ENCODE measurements at regions not wholly inside any gene's neighbourhood (a gene's known extent, or its start where the extent isn't known, plus 50 kb on each side); places are given as distances from the start of the nearest gene placed in this dataset.

GRCh38 chr5:1995491-1995890 lies 112.8 kb upstream of the IRX4 start:
- TF ChIP-seq CTCF (IDR thresholded peaks at IDR 0.05; ENCODE audit: control extremely low read depth in 1 of 3, insufficient read depth in 1 of 3, low read depth in 1 of 3, low read length in 3 of 3) (no peak), HDAC6 (IDR thresholded peaks at IDR 0.05; ENCODE audit: low read depth, low read length) (no peak), EZH2 (IDR thresholded peaks at IDR 0.05; ENCODE audit: low read depth, low read length, severe bottlenecking) (no peak), JUND (IDR thresholded peaks at IDR 0.05; ENCODE audit: low read length) (no peak), KDM1A (IDR thresholded peaks at IDR 0.05; ENCODE audit: borderline replicate concordance, low read length) (no peak), POLR2A (IDR thresholded peaks at IDR 0.05; ENCODE audit: control extremely low read depth in 1 of 2, low read depth in 2 of 2, low read length in 2 of 2) (no peak), POLR2AphosphoS5 (IDR thresholded peaks at IDR 0.05; ENCODE audit: low read depth, low read length) (no peak), SUZ12 (IDR thresholded peaks at IDR 0.05; ENCODE audit: low read length) (no peak), ATF2 (IDR thresholded peaks at IDR 0.05; ENCODE audit: low read length) (no peak), SIX5 (IDR thresholded peaks at IDR 0.05; ENCODE audit: low read depth, low read length) (no peak), RAD21 (IDR thresholded peaks at IDR 0.05 in 1 of 2, conservative IDR thresholded peaks at IDR 0.05 in 1 of 2; ENCODE audit: low read depth in 2 of 2, low read length in 2 of 2) (no peak), TAF1 (IDR thresholded peaks at IDR 0.05; ENCODE audit: low read depth, low read length) (no peak)
- TF ChIP-seq, protein P1, sequence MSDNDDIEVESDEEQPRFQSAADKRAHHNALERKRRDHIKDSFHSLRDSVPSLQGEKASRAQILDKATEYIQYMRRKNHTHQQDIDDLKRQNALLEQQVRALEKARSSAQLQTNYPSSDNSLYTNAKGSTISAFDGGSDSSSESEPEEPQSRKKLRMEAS (IDR thresholded peaks at IDR 0.05) = no peak

Data from H1 (cell line).